Choroid plexus epithelial cell (primary cell): ENCODE measurements at regions not wholly inside any gene's neighbourhood (a gene's known extent, or its start where the extent isn't known, plus 50 kb on each side); places are given as distances from the start of the nearest gene placed in this dataset.
"Not testable (repeated sequence)": the region's sequence is repeated elsewhere in the genome, so short reads cannot be mapped to it uniquely, and the experiment has no call there.

Source experiments
- DNase-seq: peaks from one replicate; pipeline ENCODE4 v3.0.0-alpha.2; 2010; ENCODE audit warnings: low read depth
- H3K4me3 ChIP-seq: 2 replicates; pipeline ENCODE4 v1.5.1; 2011; ENCODE audit warnings: low read depth, mild to moderate bottlenecking, control low read depth, low read length, moderate library complexity
- TF ChIP-seq, protein P1 (sequence below): conservative IDR thresholded peaks from 2 replicates; pipeline ENCODE4 v1.5.1; 2011; ENCODE audit warnings: low read depth, mild to moderate bottlenecking, control low read depth, inconsistent platforms, low read length, moderate library complexity

DNA sequence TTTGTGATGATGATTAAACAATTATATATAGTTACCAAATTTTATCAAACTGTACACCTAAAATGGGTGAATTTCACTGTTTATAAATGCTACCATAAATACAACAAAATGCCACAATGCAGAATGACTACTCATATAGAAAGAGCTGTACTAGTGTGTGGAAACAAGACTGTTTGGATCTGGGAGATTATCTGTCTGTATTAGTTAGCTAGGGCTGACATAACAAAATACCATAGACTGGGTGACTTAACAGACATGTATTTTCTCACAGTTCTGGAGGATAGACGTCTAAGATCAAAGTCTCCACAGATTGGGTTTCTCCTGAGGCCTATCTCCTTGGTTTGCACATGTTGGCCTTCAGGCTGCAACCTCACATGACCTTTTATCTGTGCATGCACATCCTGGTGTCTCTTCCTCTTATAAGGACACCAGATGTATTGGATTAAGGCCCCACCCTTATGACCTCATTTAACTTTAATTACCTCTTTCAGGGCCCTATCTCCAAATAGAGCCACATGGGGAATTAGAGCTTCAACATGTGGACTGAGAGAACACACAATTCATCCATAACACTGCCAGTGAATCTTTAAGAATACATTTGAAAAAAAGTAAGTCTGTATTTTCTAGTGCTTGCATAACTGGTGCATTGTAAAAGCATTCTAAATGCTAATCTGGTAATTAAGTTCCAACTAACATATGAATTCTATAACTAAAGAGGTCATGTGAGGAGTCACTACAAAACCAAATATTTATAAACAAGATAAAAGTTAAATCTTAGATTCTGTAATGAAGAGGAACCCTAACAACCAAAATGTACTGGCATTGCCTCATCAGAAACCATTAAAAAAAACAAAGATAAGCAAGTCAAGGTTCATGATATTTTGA, 699.6 kb downstream of the NYAP2 start:
- DNase-seq: no peak
- TF ChIP-seq, protein P1, sequence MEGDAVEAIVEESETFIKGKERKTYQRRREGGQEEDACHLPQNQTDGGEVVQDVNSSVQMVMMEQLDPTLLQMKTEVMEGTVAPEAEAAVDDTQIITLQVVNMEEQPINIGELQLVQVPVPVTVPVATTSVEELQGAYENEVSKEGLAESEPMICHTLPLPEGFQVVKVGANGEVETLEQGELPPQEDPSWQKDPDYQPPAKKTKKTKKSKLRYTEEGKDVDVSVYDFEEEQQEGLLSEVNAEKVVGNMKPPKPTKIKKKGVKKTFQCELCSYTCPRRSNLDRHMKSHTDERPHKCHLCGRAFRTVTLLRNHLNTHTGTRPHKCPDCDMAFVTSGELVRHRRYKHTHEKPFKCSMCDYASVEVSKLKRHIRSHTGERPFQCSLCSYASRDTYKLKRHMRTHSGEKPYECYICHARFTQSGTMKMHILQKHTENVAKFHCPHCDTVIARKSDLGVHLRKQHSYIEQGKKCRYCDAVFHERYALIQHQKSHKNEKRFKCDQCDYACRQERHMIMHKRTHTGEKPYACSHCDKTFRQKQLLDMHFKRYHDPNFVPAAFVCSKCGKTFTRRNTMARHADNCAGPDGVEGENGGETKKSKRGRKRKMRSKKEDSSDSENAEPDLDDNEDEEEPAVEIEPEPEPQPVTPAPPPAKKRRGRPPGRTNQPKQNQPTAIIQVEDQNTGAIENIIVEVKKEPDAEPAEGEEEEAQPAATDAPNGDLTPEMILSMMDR: no peak
- no peak overlapping the region for H3K4me3 ChIP-seq

DNA sequence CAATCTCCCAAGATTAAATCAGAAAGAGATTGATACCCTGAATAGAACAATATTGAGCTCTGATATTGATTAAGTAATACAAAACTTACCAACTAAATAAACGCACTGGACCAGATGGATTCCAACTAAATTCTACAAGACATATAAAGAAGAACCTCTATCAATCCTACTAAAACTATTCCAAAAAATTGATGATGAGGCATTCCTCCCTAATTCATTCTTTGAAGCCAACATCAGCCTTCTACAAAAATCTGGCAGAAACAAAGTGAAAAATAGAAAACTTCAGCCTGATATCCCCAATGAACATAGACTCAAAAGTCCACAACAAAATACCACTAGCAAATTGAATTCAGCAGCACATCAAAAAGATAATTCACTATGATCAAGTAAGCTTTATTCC, 695.5 kb downstream of the NYAP2 start:
- no peak overlapping the region for H3K4me3 ChIP-seq
- DNase-seq: no peak
- TF ChIP-seq, protein P1: no peak

DNA sequence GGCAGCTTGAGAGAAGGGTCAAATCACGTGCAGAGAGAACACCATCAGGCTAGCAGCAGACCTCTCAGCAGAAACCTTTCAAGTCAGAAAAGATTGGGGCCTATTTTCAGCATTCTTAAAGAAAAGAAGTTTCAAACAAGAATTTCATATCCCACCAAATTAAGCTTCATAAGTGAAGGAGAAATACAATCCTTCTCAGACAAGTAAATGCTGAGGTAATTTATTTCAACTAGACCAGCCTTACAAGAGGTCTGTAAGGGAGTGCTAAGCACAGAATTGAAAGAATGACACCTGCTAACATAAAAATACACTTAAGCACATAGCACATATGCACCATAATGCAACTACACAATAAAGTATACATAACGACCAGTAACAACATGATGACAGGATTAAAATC, 693.9 kb downstream of the NYAP2 start:
- TF ChIP-seq, protein P1: no peak
- H3K4me3 ChIP-seq: no peak overlapping the region

DNA sequence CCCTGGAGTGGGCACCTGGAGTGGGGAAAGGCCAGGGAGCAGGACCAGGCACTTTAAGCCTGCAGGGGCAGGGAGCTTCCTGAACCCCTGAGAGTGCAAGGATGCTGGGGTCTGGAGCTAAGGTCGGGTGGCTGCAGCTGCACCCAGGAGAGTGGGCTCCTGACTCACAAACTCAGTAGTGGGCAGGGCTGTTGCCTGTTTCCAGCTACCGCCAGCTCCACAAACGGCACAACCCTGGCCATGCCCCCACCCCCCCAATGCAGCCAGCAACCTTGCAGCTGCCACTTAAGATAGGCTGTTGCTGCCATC, 688.8 kb downstream of the NYAP2 start:
- TF ChIP-seq, protein P1: no peak
- H3K4me3 ChIP-seq: no peak overlapping the region
- no peak for DNase-seq

More for the DNA sequence above, 693.9 kb downstream of the NYAP2 start:
- no peak for DNase-seq

DNA sequence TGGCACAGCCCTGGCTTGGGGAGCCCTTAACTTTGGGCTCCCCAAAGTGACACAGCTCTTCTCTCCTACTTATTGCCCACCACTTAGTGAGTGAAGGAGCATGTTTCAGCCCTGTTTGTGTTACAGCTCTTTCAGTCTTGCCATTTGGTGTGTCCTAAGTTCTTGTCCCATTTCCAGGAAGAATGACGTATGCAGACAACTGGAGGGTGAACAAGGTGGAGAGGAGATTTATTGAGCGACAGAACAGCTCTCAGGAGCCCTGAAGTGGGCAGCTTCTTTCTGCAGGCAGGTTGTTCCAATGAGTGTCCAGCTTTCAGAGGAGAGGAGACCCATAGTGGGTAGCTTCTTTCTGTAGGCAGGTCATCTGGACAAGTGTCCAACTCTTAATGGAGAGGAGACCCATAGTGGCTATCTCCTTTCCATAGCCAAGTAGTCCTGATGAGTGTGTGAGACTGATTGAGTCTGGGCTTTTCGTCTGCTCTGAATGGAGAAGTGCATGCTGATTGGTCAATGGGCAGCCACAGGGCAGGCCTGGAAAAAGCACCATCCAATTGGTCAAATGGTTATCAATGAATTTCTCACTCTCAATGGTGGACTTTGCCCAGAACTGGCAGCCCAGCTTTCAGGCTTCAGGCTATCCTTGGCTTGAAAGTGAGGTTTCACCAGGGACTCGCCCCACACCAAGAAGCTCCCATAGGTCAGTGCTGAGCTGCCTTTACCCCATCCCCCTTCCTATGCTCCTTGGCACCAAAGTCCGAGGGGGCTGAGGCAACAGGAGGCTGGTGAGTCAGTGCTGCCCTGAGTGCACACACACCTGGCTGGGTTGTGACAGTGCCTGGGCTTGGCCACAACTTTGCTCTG, 688.2 kb downstream of the NYAP2 start:
- H3K4me3 ChIP-seq: no peak overlapping the region
- DNase-seq: no peak
- TF ChIP-seq, protein P1: no peak

DNA sequence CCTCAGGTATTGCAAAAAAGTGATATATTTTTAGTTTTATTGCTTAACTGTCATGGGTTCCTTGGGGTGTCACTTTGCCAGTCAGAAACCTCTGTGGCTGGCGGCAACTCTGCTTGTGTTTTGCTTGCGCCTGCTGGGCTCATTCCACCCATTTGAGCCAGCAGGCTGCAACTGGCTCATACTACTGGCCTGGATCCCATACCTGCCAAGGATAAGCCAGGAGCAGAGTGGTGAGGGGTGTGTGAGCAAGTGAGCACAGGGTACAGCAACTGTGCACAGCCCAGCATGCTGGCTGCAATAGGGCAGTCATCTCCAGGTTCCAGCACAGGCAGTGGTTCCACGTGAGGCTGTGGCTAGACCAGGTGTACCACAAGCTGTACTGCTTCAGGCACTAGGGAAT, 687.5 kb downstream of the NYAP2 start:
- no peak for DNase-seq
- TF ChIP-seq, protein P1: no peak
- H3K4me3 ChIP-seq: no peak overlapping the region

DNA sequence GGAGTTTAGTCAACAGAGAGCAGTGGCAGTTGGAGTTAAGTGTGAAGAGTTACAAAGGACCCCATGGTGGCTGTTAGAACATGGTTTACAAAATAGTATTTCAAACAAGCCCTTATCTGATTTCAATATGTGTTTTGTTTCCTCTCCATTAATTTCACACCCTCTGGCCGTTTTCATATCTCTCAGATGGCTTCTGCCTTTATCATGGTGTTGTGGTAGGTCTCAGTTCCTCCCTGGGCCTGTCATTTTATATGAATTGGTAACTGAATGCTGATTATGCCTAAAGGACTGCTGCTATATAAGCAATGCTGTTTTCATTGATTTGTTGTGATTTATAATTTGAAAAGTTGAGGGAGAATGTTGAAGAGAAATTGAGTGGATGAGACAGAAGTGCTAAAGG, 686.7 kb downstream of the NYAP2 start:
- DNase-seq: no peak
- no peak overlapping the region for H3K4me3 ChIP-seq
- TF ChIP-seq, protein P1: no peak

DNA sequence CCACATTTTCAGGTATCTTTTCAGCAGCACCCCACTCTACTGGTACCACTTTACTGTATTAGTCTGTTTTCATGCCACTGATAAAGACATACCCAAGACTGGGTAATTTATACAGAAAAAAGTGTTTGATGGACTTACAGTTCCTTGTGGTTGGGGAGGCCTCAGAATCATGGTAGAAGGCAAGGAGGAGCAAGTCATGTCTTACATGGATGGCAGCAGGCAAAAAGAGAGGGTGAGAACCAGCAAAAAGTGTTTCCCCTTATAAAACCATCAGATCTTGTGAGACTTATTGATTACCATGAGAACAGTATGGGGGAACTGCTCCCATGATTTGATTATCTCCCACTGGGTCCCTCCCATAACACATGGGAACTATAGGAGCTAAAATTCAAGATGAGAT, 685.9 kb downstream of the NYAP2 start:
- not testable (repeated sequence) for DNase-seq, H3K4me3 ChIP-seq
